HG02973 (cell line): ENCODE measurements at regions not wholly inside any gene's neighbourhood (a gene's known extent, or its start where the extent isn't known, plus 50 kb on each side); places are given as distances from the start of the nearest gene placed in this dataset.

Experiments used
- ATAC-seq: cut with Tn5 transposase; IDR thresholded peaks from one replicate; pipeline ENCODE4 v1.9.1; 2021; ENCODE audit warnings: moderate library complexity; ENCODE audit not compliant: unreplicated experiment

DNA sequence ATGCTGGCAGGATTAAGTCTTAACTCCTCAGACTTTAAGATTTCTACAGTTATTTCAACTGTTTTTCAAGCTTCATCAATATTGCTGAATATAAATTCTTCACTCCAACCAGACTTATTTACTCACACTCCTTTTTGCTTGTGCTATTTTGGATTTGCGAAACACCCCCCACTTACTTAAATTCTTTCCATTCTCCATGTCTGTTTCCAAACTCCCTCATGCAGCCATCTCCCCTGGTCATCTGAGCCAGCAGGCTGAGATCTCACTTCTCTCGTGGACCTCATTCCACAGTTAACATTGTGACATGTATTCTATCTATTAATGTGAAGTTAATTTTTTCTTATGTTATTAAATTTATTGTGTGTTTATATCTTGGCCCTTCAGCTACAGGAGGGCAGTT is 188.9 kb upstream of the HDAC9 start:
- no peak for ATAC-seq

DNA sequence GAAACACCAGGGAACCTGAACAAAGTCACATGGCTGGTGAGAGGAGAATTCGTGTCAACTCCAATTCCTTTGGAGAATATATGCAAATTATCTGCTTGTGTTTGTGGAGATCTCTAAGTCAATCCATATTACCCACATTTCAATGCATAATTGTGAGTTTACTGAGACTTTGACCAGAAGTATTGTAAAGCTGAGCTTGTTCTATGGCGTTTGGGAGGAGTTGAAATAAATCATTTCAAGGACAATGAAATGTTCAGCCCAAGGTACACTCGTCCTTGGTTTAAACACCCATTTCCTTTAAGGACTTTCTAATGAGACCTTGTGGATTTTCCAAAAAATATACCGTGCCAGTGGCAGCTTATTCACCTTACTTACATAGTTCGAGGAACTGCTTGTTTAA is 186.6 kb upstream of the HDAC9 start:
- ATAC-seq, result no peak

- no peak for ATAC-seq
Observed at GRCh38 chr7:18312482-18312881, 183.1 kb upstream of the HDAC9 start.

DNA sequence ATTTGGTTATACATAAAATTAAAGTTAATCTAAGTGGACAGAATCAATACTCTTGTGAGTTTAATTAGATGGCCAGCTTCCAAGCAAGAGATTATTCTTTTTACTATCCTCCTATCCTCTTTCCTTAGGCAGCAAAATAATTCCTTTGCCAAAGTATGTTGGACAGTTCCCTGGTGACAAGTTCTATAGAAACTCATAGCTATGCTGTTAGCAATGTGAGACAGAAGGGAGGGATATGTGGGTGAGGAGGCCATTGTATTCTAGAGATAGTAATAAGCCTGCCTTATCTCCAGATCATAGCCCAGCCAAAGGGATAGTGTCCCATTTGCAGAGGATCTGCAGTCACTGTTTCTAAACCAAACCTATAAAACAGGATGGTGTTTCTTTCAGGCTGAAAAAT is 181.6 kb upstream of the HDAC9 start:
- ATAC-seq, result no peak

DNA sequence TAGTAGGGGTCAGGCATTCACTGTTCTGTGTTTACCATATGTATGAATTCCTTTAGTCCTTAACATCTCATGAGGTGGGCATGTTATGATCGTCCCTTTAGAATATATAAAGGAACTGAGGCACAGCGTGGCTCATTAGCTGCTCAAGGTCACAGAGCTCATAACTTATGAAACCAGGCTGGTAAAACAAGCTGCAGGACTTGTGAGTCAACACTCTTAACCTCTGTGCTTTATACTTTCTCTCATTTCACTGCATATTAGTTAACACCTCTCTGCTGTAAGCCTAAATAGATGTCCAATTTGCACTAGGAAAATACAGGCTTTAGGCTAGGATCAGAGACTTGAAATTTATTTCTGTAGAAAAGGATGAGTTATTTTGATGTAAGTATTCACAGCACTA is 180.3 kb upstream of the HDAC9 start:
- ATAC-seq, result no peak

DNA sequence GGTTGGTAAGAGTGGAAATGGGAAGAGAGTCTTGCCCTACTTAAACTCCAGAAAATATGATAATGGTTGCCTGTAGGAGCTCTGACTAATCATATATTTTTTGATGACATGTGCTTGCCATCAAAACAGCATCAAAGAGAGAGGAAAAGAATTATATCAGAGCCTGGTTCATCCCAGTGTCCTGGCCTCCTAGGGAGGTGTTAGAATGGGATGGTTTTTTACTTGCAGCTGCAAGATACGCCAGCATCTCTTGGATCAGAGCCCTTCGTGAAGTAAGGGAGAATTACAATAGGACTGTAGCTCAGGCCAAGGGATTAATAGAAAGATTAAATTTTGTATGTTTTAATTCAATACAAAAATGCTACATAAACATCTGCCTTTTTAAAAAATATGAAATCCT is 177.6 kb upstream of the HDAC9 start:
- no peak for ATAC-seq

GRCh38 chr7:18320422-18320821 is 175.1 kb upstream of the HDAC9 start:
- ATAC-seq, result no peak

DNA sequence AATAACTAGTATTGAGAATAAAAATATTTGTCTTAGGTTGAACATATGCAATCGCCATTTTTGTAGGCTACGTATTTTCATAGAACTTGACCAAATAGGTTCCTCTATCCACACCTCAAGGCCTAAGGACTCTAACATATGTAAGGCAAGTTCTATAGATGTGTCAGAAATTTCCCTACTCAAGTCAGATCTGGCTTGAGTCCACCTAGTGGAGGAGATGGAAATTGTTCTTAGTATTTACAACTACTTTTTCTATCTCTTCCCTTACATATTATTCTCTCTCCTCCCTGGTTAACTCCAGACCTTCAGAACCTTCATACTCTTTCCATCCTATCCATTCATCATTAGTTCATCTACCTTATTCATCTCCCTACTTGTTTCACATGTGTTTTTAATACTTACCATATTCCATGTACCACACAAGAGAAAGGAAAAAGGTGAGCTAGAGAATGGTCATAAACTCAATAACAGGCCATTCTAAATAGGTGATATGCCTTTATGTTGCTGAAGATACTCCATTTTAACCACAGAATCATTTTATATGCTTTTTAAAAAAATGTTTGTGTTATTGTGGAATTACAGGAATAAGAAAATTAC is 174.5 kb upstream of the HDAC9 start:
- ATAC-seq, result peak; percentile 92

- no peak for ATAC-seq
Observed at GRCh38 chr7:18330548-18330947, 165.0 kb upstream of the HDAC9 start.

GRCh38 chr7:18336626-18337025 is 158.9 kb upstream of the HDAC9 start:
- no peak for ATAC-seq

GRCh38 chr7:18337048-18337809 is 158.3 kb upstream of the HDAC9 start:
- no peak for ATAC-seq

DNA sequence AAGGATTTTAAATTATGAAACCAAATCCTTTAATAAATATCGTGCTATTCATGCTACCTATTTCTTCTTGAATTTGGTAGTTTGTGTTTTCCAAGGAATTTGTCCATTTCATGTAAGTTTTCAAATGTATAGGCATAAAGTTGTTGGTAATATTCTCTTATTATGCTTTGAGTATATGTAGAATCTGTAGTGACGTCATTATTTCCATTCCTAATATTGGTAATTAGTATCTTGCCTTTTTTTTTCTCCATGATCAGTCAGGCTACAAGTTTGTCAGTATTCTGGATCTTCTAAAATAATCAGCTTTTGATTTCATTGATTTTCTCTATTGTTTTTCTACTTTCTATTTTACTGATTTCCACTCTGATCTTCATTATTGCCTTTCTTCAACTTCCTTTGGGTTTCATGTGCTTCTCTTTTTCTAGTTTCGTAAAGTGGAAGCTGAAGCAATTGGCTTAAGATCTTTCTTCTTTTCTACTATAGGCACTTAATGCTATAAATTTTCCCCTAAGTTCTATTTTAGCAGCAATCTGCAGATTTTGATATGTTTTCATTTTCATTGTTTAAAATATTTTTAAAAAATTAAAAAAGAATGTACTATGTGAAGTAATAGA is 156.5 kb upstream of the HDAC9 start:
- no peak for ATAC-seq

GRCh38 chr7:18341756-18342155 is 153.8 kb upstream of the HDAC9 start:
- ATAC-seq, result no peak

- no peak for ATAC-seq
Observed at GRCh38 chr7:18343047-18343446, 152.5 kb upstream of the HDAC9 start.

GRCh38 chr7:18344536-18344935 is 151.0 kb upstream of the HDAC9 start:
- ATAC-seq, result no peak

- no peak for ATAC-seq
Observed at GRCh38 chr7:18345641-18346234, 149.8 kb upstream of the HDAC9 start.

GRCh38 chr7:18347170-18347569 is 148.4 kb upstream of the HDAC9 start:
- ATAC-seq, result no peak

DNA sequence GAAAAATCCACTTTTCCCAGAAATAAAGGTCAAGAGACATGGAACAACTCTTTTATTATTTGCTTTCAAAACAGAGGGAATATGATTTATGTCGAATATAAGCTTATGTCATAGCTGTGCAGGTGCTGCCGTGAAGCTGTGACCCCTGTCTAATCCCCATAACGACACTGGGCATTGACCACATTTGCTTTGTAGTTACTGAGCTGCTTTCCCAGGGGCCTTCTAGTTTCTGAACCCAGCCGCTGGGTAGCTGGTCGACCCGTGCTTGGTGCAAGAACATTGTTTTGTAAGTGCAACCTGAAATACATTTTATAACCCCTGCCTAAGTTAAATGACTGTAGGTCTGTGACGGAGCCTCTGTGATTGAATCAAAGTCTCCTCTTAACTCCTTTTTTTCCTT is 144.9 kb upstream of the HDAC9 start:
- no peak for ATAC-seq

DNA sequence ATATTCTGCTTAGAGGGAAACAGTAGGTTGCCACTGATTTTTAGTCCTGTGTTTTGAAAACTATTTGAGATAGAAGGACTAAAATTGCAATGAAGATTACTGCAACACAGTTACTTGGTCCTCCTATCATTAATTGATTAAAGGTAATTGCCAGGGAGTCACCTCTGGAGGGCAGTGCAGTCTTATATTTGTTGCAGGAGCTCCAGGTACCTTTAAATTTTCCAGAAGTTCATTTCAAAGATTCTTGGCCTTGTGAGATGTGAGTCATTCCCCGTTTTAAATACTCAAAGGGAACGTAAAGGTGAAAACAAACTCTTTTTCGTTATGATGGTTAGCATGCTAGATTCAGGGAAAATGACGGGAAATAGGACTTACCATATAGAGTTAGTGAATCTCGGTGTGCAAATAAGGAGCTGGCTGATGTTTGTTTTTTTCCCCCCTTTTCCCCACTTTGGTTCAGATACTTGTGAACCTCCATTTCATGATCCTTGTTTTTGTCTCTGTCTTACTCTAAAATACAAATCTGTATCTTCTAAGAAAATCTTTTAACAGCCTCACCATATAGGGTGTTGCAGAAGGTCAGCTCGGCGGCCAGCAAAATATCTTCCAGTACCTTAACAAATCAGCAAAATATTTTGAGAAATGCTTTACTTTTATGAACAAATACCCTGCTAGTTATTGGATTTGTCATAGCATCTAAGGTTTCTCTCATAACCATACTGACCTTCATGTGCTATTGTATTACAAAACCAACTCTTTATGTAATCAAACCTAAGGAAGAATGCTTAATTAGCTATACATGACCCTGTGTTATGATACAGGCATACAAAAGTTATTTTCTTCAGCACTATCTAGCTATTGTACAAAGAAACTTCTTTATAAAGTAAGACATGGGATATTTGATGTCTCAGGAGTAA is 143.0 kb upstream of the HDAC9 start:
- ATAC-seq, result peak; percentile 53

DNA sequence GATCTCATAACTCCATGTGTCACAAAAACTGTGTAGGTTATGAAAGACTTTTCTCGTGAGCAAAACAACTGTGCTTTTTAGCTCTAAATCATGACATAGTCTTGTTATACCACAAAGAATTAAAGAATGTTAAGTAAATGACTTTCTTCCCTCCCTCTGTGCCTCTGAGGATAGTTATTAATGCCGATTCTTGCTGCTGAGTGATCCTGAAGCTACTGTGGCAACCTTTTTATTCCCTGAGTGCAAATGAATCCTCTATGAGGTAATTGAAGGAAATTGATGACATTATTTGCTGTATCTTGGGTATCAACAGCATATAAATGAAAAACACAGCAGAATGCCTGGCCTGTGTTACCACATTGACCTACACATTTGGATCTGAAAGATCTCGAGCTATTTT is 142.2 kb upstream of the HDAC9 start:
- no peak for ATAC-seq
